ENCODE measurements at regions not wholly inside any gene's neighbourhood (a gene's known extent, or its start where the extent isn't known, plus 50 kb on each side); places are given as distances from the start of the nearest gene placed in this dataset.

DNA sequence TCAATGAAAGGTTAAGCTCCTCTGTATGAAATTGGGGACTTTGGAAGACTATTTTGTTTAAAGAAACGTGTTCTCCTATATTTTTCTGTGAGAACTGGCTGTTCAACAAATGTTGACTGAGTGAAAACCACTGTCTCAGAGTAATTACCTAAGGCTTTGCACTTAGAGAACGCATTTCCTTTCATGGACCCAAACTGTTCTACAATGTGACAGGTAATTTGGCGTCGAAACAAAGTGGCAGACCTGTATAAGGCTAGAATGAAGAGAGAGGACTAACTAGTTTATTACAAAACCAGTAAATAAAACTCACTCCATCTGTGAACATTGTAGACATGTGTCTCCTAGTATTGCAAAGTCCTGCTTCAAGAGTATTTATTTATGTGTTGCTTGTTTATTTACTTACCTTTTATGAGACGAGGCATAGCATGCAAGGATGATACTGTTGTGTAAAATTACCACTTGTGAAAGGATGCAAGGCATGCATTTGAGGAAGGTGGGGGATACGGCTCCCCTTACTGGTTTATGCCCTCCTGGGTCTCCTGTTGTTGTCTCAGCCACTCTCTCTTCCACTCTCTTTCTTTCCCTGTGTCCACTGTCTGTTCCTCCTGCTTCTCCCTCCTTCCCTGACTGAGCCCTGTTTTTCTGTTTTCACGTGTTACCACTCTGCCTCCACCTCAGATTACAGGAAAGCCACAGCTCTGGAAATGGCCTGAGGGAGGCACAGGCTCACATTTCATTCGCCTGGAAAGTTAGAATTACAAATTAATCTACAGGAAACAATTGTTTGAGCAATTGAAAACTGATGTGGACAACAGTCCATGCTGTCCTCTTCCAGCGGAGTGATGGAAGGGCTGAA lies 444.0 kb upstream of the ZNF608 start:
- peak; percentile 94 for ATAC-seq
- ChIA-PET CTCF (no interaction called here), POLR2A (no interaction called here)
- peaks cover 17% of the 10 kb centered on the region for H3K4me1 ChIP-seq (ENCODE audit: control insufficient read depth, insufficient read depth, low read length)
- intact Hi-C loops (cut with micrococcal nuclease; ENCODE audit: unreplicated experiment) = no loop called here
- no peak for DNase-seq (ENCODE audit: low read depth, low spot score)
- H3K27me3 ChIP-seq (ENCODE audit: control insufficient read depth, insufficient read depth, low read length) = no peaks in the 10 kb centered on the region
- H3K4me3 ChIP-seq (ENCODE audit: low read depth in 2 of 2, low read length in 2 of 2) = peak overlapping the region in 1 of 2 experiments; percentile 15; a peak in 1 of 4 replicates
- no peaks in the 10 kb centered on the region for H3K9me3 ChIP-seq (ENCODE audit: control insufficient read depth, insufficient read depth, low read depth, low read length)
- TF ChIP-seq SIN3A (IDR thresholded peaks at IDR 0.05; ENCODE audit: borderline replicate concordance, insufficient read depth, low read depth, low read length) (no peak), REST (IDR thresholded peaks at IDR 0.05; ENCODE audit: insufficient read depth in 1 of 2, low read depth in 2 of 2, low read length in 1 of 2) (no peak), TCF7L2 (IDR thresholded peaks at IDR 0.05; ENCODE audit: low read depth, low read length) (no peak), POLR2AphosphoS5 (IDR thresholded peaks at IDR 0.05; ENCODE audit: low read depth, low read length) (no peak)
- TF ChIP-seq, protein P1, sequence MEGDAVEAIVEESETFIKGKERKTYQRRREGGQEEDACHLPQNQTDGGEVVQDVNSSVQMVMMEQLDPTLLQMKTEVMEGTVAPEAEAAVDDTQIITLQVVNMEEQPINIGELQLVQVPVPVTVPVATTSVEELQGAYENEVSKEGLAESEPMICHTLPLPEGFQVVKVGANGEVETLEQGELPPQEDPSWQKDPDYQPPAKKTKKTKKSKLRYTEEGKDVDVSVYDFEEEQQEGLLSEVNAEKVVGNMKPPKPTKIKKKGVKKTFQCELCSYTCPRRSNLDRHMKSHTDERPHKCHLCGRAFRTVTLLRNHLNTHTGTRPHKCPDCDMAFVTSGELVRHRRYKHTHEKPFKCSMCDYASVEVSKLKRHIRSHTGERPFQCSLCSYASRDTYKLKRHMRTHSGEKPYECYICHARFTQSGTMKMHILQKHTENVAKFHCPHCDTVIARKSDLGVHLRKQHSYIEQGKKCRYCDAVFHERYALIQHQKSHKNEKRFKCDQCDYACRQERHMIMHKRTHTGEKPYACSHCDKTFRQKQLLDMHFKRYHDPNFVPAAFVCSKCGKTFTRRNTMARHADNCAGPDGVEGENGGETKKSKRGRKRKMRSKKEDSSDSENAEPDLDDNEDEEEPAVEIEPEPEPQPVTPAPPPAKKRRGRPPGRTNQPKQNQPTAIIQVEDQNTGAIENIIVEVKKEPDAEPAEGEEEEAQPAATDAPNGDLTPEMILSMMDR (IDR thresholded peaks at IDR 0.05) = no peak
- no peaks in the 10 kb centered on the region for H3K36me3 ChIP-seq (ENCODE audit: control insufficient read depth, insufficient read depth, low read length)
- no TSS peak for BruUV-seq (replicated peaks)
- peak overlapping the region; percentile 73 for H3K27ac ChIP-seq (ENCODE audit: low read length)
- in situ Hi-C loops (cut with HindIII; ENCODE audit: low pct_unique_long_range_greater_than_20kb, low sequenced_read_pairs) = no loop called here

DNA sequence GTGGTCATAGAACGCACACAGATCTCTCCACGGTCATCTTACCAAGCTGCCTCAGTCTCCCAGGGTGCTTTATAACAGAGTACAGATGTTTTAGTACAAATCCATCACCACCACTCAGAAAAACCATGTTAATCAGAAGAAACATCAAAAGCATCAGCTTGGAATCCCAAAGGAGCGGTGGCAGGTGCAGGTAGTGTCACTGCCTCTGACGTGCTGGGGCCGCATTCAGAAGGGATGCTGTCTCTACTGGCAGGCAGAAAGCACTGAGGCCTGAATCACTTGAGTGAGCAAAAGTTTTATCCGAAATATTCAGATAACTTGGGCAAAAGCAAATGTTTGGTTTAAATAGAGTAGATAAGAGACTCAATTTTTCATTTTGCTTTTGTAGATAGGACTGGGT lies 448.4 kb upstream of the ZNF608 start:
- TF ChIP-seq TCF7L2 (IDR thresholded peaks at IDR 0.05; ENCODE audit: low read depth, low read length) (no peak), REST (IDR thresholded peaks at IDR 0.05; ENCODE audit: insufficient read depth in 1 of 2, low read depth in 2 of 2, low read length in 1 of 2) (no peak), SIN3A (IDR thresholded peaks at IDR 0.05; ENCODE audit: borderline replicate concordance, insufficient read depth, low read depth, low read length) (no peak), POLR2AphosphoS5 (IDR thresholded peaks at IDR 0.05; ENCODE audit: low read depth, low read length) (no peak)
- TF ChIP-seq, protein P1 (IDR thresholded peaks at IDR 0.05) = no peak
- DNase-seq (ENCODE audit: low read depth, low spot score) (no peak), ATAC-seq (no peak)
- no TSS peak for BruUV-seq (replicated peaks)
- ChIA-PET CTCF (no interaction called here), POLR2A (no interaction called here)
- H3K9me3 ChIP-seq (ENCODE audit: control insufficient read depth, insufficient read depth, low read depth, low read length) = no peaks in the 10 kb centered on the region
- H3K36me3 ChIP-seq (ENCODE audit: control insufficient read depth, insufficient read depth, low read length) = no peaks in the 10 kb centered on the region
- in situ Hi-C loops (cut with HindIII; ENCODE audit: low pct_unique_long_range_greater_than_20kb, low sequenced_read_pairs) (no loop called here), intact Hi-C loops (cut with micrococcal nuclease; ENCODE audit: unreplicated experiment) (no loop called here)
- no peaks in the 10 kb centered on the region for H3K27me3 ChIP-seq (ENCODE audit: control insufficient read depth, insufficient read depth, low read length)
- H3K4me3 ChIP-seq (ENCODE audit: low read depth in 2 of 2, low read length in 2 of 2) = no peak overlapping the region
- H3K27ac ChIP-seq (ENCODE audit: low read length) = peak overlapping the region; percentile 46; the same call in 1 of the 2 replicates
- peaks cover 28% of the 10 kb centered on the region for H3K4me1 ChIP-seq (ENCODE audit: control insufficient read depth, insufficient read depth, low read length)
